ENCODE measurements at regions not wholly inside any gene's neighbourhood (a gene's known extent, or its start where the extent isn't known, plus 50 kb on each side); places are given as distances from the start of the nearest gene placed in this dataset.

- no peaks in the 10 kb centered on the region for H3K9me2 ChIP-seq (ENCODE audit: insufficient read depth)
- H3K4me3 ChIP-seq, result no peak overlapping the region
- H2AFZ ChIP-seq, result no peak overlapping the region
- no peak overlapping the region for H3K27ac ChIP-seq
- ChIA-PET POLR2A (ENCODE audit: unreplicated experiment) (no interaction called here), CTCF (no interaction called here)
- no peaks in the 10 kb centered on the region for H3K79me2 ChIP-seq (ENCODE audit: low read depth)
- DNase-seq, result no peak
- no peaks in the 10 kb centered on the region for H3K27me3 ChIP-seq (ENCODE audit: insufficient read depth, low read depth)
- no peaks in the 10 kb centered on the region for H3K36me3 ChIP-seq (ENCODE audit: low read depth)
- H3K4me2 ChIP-seq, result no peak overlapping the region
- no peaks in the 10 kb centered on the region for H3K9me3 ChIP-seq (ENCODE audit: insufficient read depth, low read depth)
- intact Hi-C loops (cut with micrococcal nuclease; ENCODE audit: unreplicated experiment), result no loop called here
- H3F3A ChIP-seq (ENCODE audit: insufficient read depth, low read depth), result no peaks in the 10 kb centered on the region
- no peaks in the 10 kb centered on the region for H4K20me1 ChIP-seq (ENCODE audit: insufficient read depth)
- no TSS peak for BruUV-seq (replicated peaks)
- no peaks in the 10 kb centered on the region for H3K4me1 ChIP-seq (replicated peaks; ENCODE audit: insufficient read depth)
- no peak for TF ChIP-seq EZH2 (IDR thresholded peaks at IDR 0.05; ENCODE audit: low read depth)
- TF ChIP-seq CTCF (conservative IDR thresholded peaks at IDR 0.05), result no peak
These were observed 624.2 kb downstream of the NTRK3 start for GRCh38 chr15:87632364-87632763.

- H4K20me1 ChIP-seq (ENCODE audit: insufficient read depth), result no peaks in the 10 kb centered on the region
- no peaks in the 10 kb centered on the region for H3K36me3 ChIP-seq (ENCODE audit: low read depth)
- H3K27ac ChIP-seq, result no peak overlapping the region
- BruUV-seq (replicated peaks), result no TSS peak
- no peaks in the 10 kb centered on the region for H3K9me3 ChIP-seq (ENCODE audit: insufficient read depth, low read depth)
- no peak overlapping the region for H3K4me2 ChIP-seq
- H3K79me2 ChIP-seq (ENCODE audit: low read depth), result no peaks in the 10 kb centered on the region
- intact Hi-C loops (cut with micrococcal nuclease; ENCODE audit: unreplicated experiment), result no loop called here
- no peak overlapping the region for H2AFZ ChIP-seq
- H3F3A ChIP-seq (ENCODE audit: insufficient read depth, low read depth), result no peaks in the 10 kb centered on the region
- no peak overlapping the region for H3K4me3 ChIP-seq
- no peaks in the 10 kb centered on the region for H3K9me2 ChIP-seq (ENCODE audit: insufficient read depth)
- POLR2A ChIA-PET (ENCODE audit: unreplicated experiment), result no interaction called here
- CTCF ChIA-PET, result no interaction called here
- H3K27me3 ChIP-seq (ENCODE audit: insufficient read depth, low read depth), result no peaks in the 10 kb centered on the region
- DNase-seq, result no peak
- TF ChIP-seq CTCF (conservative IDR thresholded peaks at IDR 0.05), result no peak
- TF ChIP-seq EZH2 (IDR thresholded peaks at IDR 0.05; ENCODE audit: low read depth), result no peak
- H3K4me1 ChIP-seq (replicated peaks; ENCODE audit: insufficient read depth), result no peaks in the 10 kb centered on the region
These were observed 624.8 kb downstream of the NTRK3 start for GRCh38 chr15:87631775-87632174.

- no peak for DNase-seq
- no peaks in the 10 kb centered on the region for H3K79me2 ChIP-seq (ENCODE audit: low read depth)
- no peak overlapping the region for H3K4me2 ChIP-seq
- H3K27ac ChIP-seq, result no peak overlapping the region
- H3K36me3 ChIP-seq (ENCODE audit: low read depth), result no peaks in the 10 kb centered on the region
- H3K9me3 ChIP-seq (ENCODE audit: insufficient read depth, low read depth), result no peaks in the 10 kb centered on the region
- H3F3A ChIP-seq (ENCODE audit: insufficient read depth, low read depth), result no peaks in the 10 kb centered on the region
- no peak overlapping the region for H2AFZ ChIP-seq
- H3K4me3 ChIP-seq, result no peak overlapping the region
- H3K27me3 ChIP-seq (ENCODE audit: insufficient read depth, low read depth), result no peaks in the 10 kb centered on the region
- intact Hi-C loops (cut with micrococcal nuclease; ENCODE audit: unreplicated experiment), result no loop called here
- H3K4me1 ChIP-seq (replicated peaks; ENCODE audit: insufficient read depth), result no peaks in the 10 kb centered on the region
- POLR2A ChIA-PET (ENCODE audit: unreplicated experiment), result no interaction called here
- BruUV-seq (replicated peaks), result no TSS peak
- CTCF ChIA-PET, result no interaction called here
- TF ChIP-seq EZH2 (IDR thresholded peaks at IDR 0.05; ENCODE audit: low read depth) (no peak), CTCF (conservative IDR thresholded peaks at IDR 0.05) (no peak)
- no peaks in the 10 kb centered on the region for H4K20me1 ChIP-seq (ENCODE audit: insufficient read depth)
- H3K9me2 ChIP-seq (ENCODE audit: insufficient read depth), result no peaks in the 10 kb centered on the region
These were observed 625.4 kb downstream of the NTRK3 start for GRCh38 chr15:87631093-87631492.

All from PC-9 (cell line).